ENCODE measurements at regions not wholly inside any gene's neighbourhood (a gene's known extent, or its start where the extent isn't known, plus 50 kb on each side); places are given as distances from the start of the nearest gene placed in this dataset.

DNA sequence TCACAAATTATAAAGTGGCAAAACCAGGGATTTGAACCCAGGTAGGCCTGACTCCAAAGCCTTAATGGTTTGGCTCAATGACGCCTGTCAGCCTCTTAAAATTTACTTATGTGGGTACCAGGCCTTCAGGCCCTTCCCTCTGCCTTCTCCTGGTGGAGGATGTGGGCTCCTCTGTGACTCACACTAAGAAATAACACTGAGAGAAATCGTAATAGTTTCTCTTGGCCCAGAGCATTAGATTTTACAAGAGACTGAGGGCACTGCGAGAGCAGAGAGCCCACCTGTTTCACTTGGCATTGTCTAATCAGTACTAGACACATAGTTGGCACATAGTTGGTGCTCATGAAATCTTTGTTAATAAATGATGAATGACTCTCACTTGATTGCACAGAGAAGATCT lies 505.2 kb downstream of the SHQ1 start:
- Histone ChIP-seq H3K79me2 (ENCODE audit: insufficient read depth, low read length) (no peaks in the 10 kb centered on the region), H3K4me3 (ENCODE audit: insufficient read depth, low read depth, low read length) (no peak overlapping the region), H4K20me1 (ENCODE audit: insufficient read depth, low read length) (no peaks in the 10 kb centered on the region), H3K9me3 (ENCODE audit: insufficient read depth, low read depth, low read length) (peaks cover 16% of the 10 kb centered on the region), H2AFZ (ENCODE audit: low read depth, low read length) (no peak overlapping the region), H3K9ac (ENCODE audit: low read length) (no peak overlapping the region), H3K36me3 (ENCODE audit: insufficient read depth, low read length) (no peaks in the 10 kb centered on the region), H3K27me3 (ENCODE audit: insufficient read depth, low read length) (no peaks in the 10 kb centered on the region), H3K4me2 (ENCODE audit: low read length) (no peak overlapping the region), H3K4me1 (ENCODE audit: insufficient read depth, low read length) (peaks cover 65% of the 10 kb centered on the region), H3K27ac (ENCODE audit: low read depth, low read length) (no peak overlapping the region)
- no peak for FAIRE-seq
- H3K36me3 Mint-ChIP-seq (ENCODE audit: low read depth, unreplicated experiment) = no peaks in the 10 kb centered on the region
- TF ChIP-seq, protein P1, sequence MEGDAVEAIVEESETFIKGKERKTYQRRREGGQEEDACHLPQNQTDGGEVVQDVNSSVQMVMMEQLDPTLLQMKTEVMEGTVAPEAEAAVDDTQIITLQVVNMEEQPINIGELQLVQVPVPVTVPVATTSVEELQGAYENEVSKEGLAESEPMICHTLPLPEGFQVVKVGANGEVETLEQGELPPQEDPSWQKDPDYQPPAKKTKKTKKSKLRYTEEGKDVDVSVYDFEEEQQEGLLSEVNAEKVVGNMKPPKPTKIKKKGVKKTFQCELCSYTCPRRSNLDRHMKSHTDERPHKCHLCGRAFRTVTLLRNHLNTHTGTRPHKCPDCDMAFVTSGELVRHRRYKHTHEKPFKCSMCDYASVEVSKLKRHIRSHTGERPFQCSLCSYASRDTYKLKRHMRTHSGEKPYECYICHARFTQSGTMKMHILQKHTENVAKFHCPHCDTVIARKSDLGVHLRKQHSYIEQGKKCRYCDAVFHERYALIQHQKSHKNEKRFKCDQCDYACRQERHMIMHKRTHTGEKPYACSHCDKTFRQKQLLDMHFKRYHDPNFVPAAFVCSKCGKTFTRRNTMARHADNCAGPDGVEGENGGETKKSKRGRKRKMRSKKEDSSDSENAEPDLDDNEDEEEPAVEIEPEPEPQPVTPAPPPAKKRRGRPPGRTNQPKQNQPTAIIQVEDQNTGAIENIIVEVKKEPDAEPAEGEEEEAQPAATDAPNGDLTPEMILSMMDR (IDR thresholded peaks at IDR 0.05; ENCODE audit: insufficient read depth, low read depth, low read length) = no peak
- TF ChIP-seq EZH2 (IDR thresholded peaks at IDR 0.05; ENCODE audit: insufficient read depth, low read length) = no peak
- H3K4me1 Mint-ChIP-seq (ENCODE audit: low read depth, unreplicated experiment) = peaks cover 15% of the 10 kb centered on the region
- H3K27me3 Mint-ChIP-seq (ENCODE audit: low read depth, unreplicated experiment) = no peaks in the 10 kb centered on the region
- H3K4me3 Mint-ChIP-seq (ENCODE audit: unreplicated experiment) = no peak overlapping the region
- DNase-seq (ENCODE audit: low read depth) = peak; percentile 71
- no peaks in the 10 kb centered on the region for H3K9me3 Mint-ChIP-seq (ENCODE audit: unreplicated experiment)
- H3K27ac Mint-ChIP-seq (ENCODE audit: unreplicated experiment) = no peak overlapping the region

DNA sequence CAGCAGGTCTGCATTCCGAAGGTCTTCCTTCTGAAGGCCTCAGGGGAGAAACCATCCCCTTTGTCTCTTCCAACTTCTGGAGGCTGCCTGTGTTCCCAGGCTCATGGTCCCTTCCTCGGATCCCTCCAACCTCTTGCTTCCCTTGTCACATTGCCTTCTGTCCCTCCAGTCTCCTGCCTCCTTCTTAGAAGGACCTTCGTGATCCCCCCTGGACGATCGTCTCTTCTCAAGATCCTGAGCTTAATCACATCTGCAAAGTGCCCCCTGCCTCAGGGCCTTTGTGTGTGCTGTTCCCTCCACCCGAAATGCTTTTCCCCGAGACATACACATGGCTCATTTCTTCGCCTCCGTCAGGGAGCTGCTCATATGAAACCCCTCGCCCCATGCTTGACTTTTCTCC lies 505.8 kb downstream of the SHQ1 start:
- H3K27me3 ChIP-seq (ENCODE audit: insufficient read depth, low read length) = no peaks in the 10 kb centered on the region
- Mint-ChIP-seq H3K36me3 (ENCODE audit: low read depth, unreplicated experiment) (no peaks in the 10 kb centered on the region), H3K27me3 (ENCODE audit: low read depth, unreplicated experiment) (no peaks in the 10 kb centered on the region), H3K4me3 (ENCODE audit: unreplicated experiment) (no peak overlapping the region), H3K4me1 (ENCODE audit: low read depth, unreplicated experiment) (peaks cover 15% of the 10 kb centered on the region), H3K27ac (ENCODE audit: unreplicated experiment) (no peak overlapping the region), H3K9me3 (ENCODE audit: unreplicated experiment) (no peaks in the 10 kb centered on the region)
- no peak overlapping the region for H3K27ac ChIP-seq (ENCODE audit: low read depth, low read length)
- H3K4me2 ChIP-seq (ENCODE audit: low read length) = no peak overlapping the region
- peaks cover 18% of the 10 kb centered on the region for H3K9me3 ChIP-seq (ENCODE audit: insufficient read depth, low read depth, low read length)
- H3K79me2 ChIP-seq (ENCODE audit: insufficient read depth, low read length) = no peaks in the 10 kb centered on the region
- no peaks in the 10 kb centered on the region for H3K36me3 ChIP-seq (ENCODE audit: insufficient read depth, low read length)
- no peak overlapping the region for H2AFZ ChIP-seq (ENCODE audit: low read depth, low read length)
- TF ChIP-seq, protein P1 (IDR thresholded peaks at IDR 0.05; ENCODE audit: insufficient read depth, low read depth, low read length) = no peak
- no peak for TF ChIP-seq EZH2 (IDR thresholded peaks at IDR 0.05; ENCODE audit: insufficient read depth, low read length)
- no peak overlapping the region for H3K9ac ChIP-seq (ENCODE audit: low read length)
- peaks cover 59% of the 10 kb centered on the region for H3K4me1 ChIP-seq (ENCODE audit: insufficient read depth, low read length)
- H4K20me1 ChIP-seq (ENCODE audit: insufficient read depth, low read length) = no peaks in the 10 kb centered on the region
- no peak for DNase-seq (ENCODE audit: low read depth)
- no peak for FAIRE-seq
- no peak overlapping the region for H3K4me3 ChIP-seq (ENCODE audit: insufficient read depth, low read depth, low read length)

DNA sequence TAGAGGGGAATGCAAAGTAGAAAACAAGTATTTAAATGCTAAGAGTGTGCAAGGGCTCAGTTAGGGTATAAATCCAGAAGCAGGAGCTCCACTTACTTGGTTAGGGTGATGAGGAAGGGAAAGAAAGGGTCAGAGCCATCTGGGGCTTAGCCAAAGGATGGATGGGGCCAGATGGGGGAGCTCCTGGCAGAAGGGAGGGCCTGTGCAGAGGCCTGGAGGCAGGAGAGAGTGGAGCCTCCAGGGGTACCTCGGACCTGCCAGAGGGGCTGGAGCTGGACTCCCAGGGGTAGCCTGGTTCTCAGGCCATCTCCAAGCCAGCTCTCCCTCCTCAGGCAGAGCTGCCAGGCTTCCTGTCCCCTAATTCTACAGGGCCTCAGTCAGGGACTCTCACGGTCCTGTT lies 506.3 kb downstream of the SHQ1 start:
- no peak for TF ChIP-seq EZH2 (IDR thresholded peaks at IDR 0.05; ENCODE audit: insufficient read depth, low read length)
- TF ChIP-seq, protein P1 (IDR thresholded peaks at IDR 0.05; ENCODE audit: insufficient read depth, low read depth, low read length) = no peak
- no peak overlapping the region for H3K27ac Mint-ChIP-seq (ENCODE audit: unreplicated experiment)

More for the DNA sequence above, 506.3 kb downstream of the SHQ1 start:
- Histone ChIP-seq H3K27ac (ENCODE audit: low read depth, low read length) (no peak overlapping the region), H3K4me2 (ENCODE audit: low read length) (no peak overlapping the region), H3K9ac (ENCODE audit: low read length) (no peak overlapping the region), H3K27me3 (ENCODE audit: insufficient read depth, low read length) (no peaks in the 10 kb centered on the region), H2AFZ (ENCODE audit: low read depth, low read length) (no peak overlapping the region), H3K9me3 (ENCODE audit: insufficient read depth, low read depth, low read length) (peaks cover 18% of the 10 kb centered on the region), H3K79me2 (ENCODE audit: insufficient read depth, low read length) (no peaks in the 10 kb centered on the region), H4K20me1 (ENCODE audit: insufficient read depth, low read length) (no peaks in the 10 kb centered on the region), H3K4me3 (ENCODE audit: insufficient read depth, low read depth, low read length) (no peak overlapping the region), H3K36me3 (ENCODE audit: insufficient read depth, low read length) (no peaks in the 10 kb centered on the region), H3K4me1 (ENCODE audit: insufficient read depth, low read length) (peaks cover 53% of the 10 kb centered on the region)
- no peak overlapping the region for H3K4me3 Mint-ChIP-seq (ENCODE audit: unreplicated experiment)
- DNase-seq (ENCODE audit: low read depth) (no peak), FAIRE-seq (no peak)
- H3K4me1 Mint-ChIP-seq (ENCODE audit: low read depth, unreplicated experiment) = peaks cover 15% of the 10 kb centered on the region
- H3K36me3 Mint-ChIP-seq (ENCODE audit: low read depth, unreplicated experiment) = no peaks in the 10 kb centered on the region
- no peaks in the 10 kb centered on the region for H3K9me3 Mint-ChIP-seq (ENCODE audit: unreplicated experiment)
- H3K27me3 Mint-ChIP-seq (ENCODE audit: low read depth, unreplicated experiment) = no peaks in the 10 kb centered on the region

Measured in astrocyte (in vitro differentiated cells and primary cell).